Amniotic epithelial cell (primary cell): ENCODE measurements at regions not wholly inside any gene's neighbourhood (a gene's known extent, or its start where the extent isn't known, plus 50 kb on each side); places are given as distances from the start of the nearest gene placed in this dataset.
A peak's percentile ranks its signal among the peaks of the same experiment; 100 is the strongest.
"Not testable (repeated sequence)": the region's sequence is repeated elsewhere in the genome, so short reads cannot be mapped to it uniquely, and the experiment has no call there.

Experiments used
- DNase-seq: peaks from one replicate; pipeline ENCODE4 v3.0.0-alpha.2; 2010; ENCODE audit warnings: low read depth

- DNase-seq = no peak
These were observed 816.4 kb upstream of the ANO3 start for GRCh38 chr11:25515576-25515975.

DNA sequence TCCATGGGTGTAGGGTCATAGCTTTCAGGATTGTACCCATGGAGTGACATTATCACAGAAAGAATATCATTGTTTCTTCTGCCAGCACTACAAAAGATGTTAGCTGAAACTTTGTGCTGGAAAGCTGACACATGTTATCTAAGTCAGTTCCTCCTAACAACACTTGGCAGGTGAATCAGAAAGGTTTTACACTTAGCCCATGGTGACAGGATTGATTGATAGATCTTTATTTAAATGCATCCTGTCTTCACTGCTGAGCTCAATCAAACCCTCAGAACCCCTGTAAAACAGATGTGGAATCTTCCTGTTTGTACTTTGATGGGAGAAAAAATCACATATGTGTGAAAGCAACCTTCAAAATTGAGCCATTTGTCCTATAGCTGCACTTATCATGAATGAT is 811.5 kb upstream of the ANO3 start:
- no peak for DNase-seq

GRCh38 chr11:25527841-25528240 is 804.1 kb upstream of the ANO3 start:
- no peak for DNase-seq

GRCh38 chr11:25529572-25529971 is 802.4 kb upstream of the ANO3 start:
- DNase-seq = no peak

DNA sequence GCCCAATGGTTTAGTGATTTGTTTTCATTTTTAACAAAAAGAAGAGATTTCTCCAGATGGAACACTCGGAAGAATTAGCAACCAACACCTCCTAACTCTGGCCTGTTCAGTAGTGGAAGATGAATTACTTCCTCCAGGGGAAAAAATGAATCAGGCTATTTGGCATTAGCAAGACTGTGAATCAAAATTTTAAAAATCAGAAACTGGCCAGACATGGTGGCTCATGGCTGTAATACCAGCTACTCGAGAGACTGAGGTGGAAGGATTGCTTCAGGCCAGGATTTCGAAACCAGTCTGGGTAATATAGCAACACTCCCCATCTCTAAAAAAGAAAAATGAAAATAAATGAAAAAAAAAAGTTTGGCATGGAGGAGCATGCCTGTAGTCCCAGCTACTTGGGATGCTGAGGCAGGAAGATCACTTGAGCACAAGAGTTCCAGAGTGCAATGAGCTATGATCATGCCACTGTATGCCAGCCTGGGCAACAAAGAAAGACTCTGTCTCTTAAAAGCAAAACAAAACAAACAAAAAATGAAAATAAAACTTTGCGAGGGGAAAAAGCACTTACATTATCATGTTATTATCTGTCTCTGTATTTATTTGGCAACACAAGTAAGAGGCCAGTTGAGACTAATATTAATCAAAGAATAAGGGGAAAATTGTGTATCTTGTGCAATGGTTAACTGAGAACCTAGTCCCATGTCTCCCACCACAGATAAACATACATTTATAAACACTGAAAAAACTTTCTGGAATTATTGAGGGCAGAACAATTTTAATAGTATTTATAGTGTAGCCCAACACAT is 796.3 kb upstream of the ANO3 start:
- no peak for DNase-seq

DNA sequence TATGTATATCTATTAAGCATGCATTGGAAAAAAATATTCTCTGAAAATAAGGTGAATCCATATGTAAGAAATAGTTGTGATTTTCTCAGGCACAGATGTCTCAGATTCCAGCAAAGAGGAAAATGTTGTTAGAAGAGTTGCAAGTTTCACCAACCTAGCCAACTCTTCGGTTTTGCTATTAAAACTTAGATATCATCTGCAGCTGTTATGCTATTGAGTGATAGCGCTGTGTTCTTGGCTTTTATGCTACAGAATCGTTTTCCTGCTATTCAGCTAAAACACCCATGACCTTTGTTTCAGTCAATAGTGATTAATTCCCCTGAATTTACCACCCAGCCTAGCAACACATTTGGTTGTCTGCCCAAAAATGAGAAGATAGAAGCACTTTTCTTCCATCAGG is 795.6 kb upstream of the ANO3 start:
- DNase-seq = no peak

DNA sequence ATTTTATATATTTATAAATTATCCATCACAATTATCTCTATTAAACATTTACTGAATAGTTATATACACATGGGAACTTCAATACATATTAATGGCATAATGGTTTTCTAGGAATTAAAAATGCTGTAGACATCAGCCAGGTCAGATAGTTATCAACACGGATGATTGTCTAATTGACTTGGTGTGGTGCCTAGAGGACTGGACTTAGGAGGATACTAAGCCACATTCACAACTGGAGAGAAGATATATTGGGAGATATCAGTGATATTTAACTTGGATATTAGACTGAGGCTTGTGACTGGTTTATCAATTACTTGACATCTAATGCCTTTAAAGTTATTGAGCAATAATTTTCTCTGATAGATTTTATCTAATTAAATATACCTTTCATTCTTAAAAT is 794.5 kb upstream of the ANO3 start:
- DNase-seq = no peak

GRCh38 chr11:25547292-25547691 is 784.6 kb upstream of the ANO3 start:
- no peak for DNase-seq

GRCh38 chr11:25562417-25562816 is 769.5 kb upstream of the ANO3 start:
- no peak for DNase-seq

DNA sequence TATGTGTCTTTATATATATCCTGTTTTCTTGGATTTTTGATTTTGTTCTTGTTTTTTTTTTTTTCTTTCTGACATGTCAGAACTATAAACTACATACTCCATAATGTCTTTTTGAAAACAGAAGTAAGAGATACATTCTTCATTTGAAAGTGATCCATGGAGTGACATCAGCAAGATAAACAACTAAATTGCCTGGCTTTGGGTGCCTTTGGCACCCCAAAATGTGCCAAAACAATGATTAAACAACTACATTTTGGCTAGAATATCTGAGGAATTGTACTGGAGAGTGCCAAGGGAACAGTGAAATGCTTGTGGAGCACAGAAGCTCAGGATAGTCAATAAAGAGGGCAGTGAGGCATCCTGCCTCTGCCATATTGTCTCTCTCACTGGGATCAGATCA is 766.1 kb upstream of the ANO3 start:
- DNase-seq = no peak

GRCh38 chr11:25566298-25567200 is 765.4 kb upstream of the ANO3 start:
- peak; percentile 0 for DNase-seq

- no peak for DNase-seq
These were observed 755.6 kb upstream of the ANO3 start for GRCh38 chr11:25576320-25576719.

DNA sequence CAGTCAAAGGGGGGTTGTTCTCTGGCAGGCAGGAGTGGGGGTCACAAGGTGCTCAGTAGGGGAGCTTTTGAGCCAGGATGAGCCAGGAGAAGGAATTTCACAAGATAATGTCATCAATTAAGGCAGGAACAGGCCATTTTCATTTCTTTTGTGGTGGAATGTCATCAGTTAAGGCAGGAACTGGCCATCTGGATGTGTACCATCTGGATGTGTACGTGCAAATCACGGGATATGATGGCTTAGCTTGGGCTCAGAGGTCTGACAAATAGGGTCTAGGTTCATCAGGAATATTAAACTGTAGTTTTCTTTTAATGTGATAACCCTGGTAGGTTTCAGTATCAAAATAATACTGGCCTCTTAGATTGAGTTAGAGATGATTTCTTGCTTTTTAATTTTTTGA is 752.4 kb upstream of the ANO3 start:
- DNase-seq = not testable (repeated sequence)

- no peak for DNase-seq
These were observed 748.3 kb upstream of the ANO3 start for GRCh38 chr11:25583596-25583995.

DNA sequence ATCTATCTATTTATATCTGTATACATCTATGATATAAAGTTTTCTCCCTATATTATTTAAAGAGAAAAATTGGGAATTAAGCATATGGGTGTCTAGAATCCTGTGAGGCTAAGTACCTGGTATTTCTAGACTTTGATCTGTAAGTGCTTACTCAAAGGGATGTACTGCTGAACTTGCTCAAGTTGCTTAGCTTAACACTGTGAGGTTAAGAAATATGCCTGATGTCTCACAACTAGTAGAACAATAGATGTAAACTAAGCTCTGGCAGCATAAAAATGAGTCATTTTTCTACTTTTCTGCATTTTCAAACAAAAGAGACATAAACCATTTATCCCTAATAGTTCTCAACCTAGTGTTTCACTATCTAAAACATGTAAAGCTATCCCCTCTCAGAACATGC is 744.4 kb upstream of the ANO3 start:
- DNase-seq = no peak

DNA sequence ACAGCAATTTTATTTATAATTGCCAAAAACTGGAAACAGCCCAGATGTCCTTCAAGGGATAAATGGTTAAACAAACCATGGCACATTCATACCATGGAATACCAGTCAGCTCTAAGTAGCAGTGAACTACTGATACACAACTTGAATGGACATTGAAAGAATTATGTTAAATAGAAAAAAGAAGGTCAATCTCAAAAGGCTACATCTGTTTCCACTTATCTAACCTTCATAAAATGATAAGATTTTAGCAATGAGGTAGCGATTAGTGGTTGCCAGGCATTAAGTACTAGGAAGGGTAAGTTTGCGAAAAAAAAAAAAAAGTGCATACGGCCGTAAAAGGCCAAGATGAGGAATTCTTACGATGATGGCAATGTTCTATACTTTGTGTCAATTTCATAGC is 738.7 kb upstream of the ANO3 start:
- DNase-seq = no peak

DNA sequence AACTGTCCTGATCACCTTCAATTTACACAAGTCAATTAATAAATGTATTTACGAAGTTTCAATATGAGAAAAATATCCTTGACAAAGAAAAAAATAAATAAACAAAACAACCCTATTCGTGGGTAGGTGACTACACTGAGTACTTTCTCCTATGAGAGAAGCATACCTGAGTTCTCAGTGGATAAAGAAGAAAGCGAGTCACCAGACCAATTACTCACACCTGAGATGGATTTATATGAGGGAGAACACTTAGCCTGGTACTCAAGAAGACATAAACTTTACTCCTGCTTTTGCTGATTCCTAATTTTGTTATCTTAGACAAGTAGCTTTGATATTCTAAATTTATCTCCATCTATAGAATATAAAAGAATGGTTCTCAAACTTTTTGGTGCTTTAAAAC is 735.2 kb upstream of the ANO3 start:
- no peak for DNase-seq

DNA sequence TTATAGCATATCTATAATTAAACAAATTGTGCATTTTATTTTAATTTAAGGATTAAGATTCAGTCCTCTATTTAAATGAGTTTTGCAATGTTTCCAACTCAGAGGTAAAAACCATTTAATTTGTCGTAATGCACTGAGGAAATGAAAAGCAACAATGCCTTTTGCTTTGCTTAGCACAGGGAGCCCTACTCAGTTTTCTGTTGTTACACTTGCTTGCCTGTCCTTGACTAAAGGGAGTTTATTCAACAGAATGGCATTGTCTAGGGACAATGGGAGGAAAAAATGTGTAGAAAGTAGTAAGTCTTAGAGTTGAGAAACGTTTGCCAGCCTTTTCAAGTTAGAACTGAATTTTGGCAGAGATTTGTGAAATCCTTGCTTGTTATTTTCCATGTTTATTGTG is 734.2 kb upstream of the ANO3 start:
- DNase-seq = no peak

GRCh38 chr11:25602149-25602548 is 729.8 kb upstream of the ANO3 start:
- no peak for DNase-seq

- DNase-seq = no peak
These were observed 729.0 kb upstream of the ANO3 start for GRCh38 chr11:25602959-25603358.

DNA sequence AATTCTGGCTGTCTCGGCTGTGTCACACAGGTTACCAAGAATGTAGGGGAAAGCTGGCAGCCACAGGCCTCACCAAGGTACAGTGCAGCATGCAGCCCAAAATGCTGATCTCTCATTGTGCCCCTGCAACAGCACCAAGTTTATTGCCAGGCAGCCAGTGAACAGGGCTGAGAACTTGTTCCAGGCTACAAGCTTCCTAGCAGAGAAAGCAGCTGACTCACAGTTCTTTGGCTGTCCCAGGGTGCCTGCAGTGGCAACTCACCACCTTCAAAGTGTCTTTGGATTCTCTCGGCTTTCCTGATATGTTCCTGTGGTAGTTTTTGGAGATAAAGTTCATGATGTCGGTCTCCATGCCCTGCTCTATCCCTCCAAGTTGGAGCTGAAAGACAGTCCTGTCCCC is 719.1 kb upstream of the ANO3 start:
- DNase-seq = no peak

DNA sequence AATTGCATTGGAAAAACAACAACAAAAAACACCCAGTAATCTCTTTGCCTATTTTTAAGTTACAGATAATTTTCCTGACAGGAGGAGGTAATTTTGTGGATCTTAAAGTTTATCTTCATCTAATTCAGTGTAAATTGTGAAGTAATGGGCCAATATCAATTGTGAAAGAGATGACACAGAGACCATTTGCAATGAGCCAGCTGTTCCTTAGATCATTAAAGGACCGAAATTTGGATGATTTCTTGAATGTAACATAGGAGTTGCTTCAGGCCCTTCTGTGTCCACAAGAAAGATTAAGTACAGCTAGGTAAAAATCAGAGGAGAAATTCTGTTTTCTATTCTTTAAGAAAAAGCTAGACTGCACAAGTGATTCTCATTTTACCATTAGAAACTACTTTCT is 718.5 kb upstream of the ANO3 start:
- DNase-seq = no peak

- DNase-seq = no peak
These were observed 718.1 kb upstream of the ANO3 start for GRCh38 chr11:25613865-25614264.
